ENCODE measurements at regions not wholly inside any gene's neighbourhood (a gene's known extent, or its start where the extent isn't known, plus 50 kb on each side); places are given as distances from the start of the nearest gene placed in this dataset.

- H3K27me3 ChIP-seq (replicated peaks; ENCODE audit: control insufficient read depth, insufficient read depth, low read length): no peaks in the 10 kb centered on the region
- intact Hi-C loops (cut with micrococcal nuclease; ENCODE audit: unreplicated experiment): no loop called here
- no peaks in the 10 kb centered on the region for H3K4me1 Mint-ChIP-seq (ENCODE audit: low read depth, unreplicated experiment)
- peaks cover 3% of the 10 kb centered on the region for H3K27me3 Mint-ChIP-seq (ENCODE audit: insufficient read depth, unreplicated experiment)
- DNase-seq: no peak
- BruUV-seq (replicated peaks): no TSS peak
- TF ChIP-seq CTCF (IDR thresholded peaks at IDR 0.05; ENCODE audit: insufficient read depth in 1 of 2, low read depth in 1 of 2, low read length in 1 of 2, severe bottlenecking in 1 of 2, unreplicated experiment in 1 of 2): no peak
- POLR2A ChIA-PET: no interaction called here
- H3K9me3 ChIP-seq: no peaks in the 10 kb centered on the region
- H3K36me3 ChIP-seq (ENCODE audit: control insufficient read depth, insufficient read depth, low read length): no peaks in the 10 kb centered on the region
- H3K27ac Mint-ChIP-seq (ENCODE audit: unreplicated experiment): no peak overlapping the region
- no peak overlapping the region for H3K4me3 Mint-ChIP-seq (ENCODE audit: unreplicated experiment)
- CTCF ChIA-PET: no interaction called here
- no peak overlapping the region for H3K4me3 ChIP-seq (ENCODE audit: low read depth, low read length)
- H3K9me3 Mint-ChIP-seq (ENCODE audit: unreplicated experiment): no peaks in the 10 kb centered on the region
- H3K4me1 ChIP-seq: no peaks in the 10 kb centered on the region
- no peaks in the 10 kb centered on the region for H3K36me3 Mint-ChIP-seq (ENCODE audit: insufficient read depth, unreplicated experiment)
Measured at GRCh38 chr16:86396901-86397311, 113.4 kb upstream of the FOXF1 start.

- CTCF ChIA-PET: interaction anchor here (0.6 kb wide), 1 partner anchor 472 kb away, joined by 3 read pairs; no protein-coding TSS in a partner anchor
- Mint-ChIP-seq H3K36me3 (ENCODE audit: insufficient read depth, unreplicated experiment) (no peaks in the 10 kb centered on the region), H3K4me3 (ENCODE audit: unreplicated experiment) (no peak overlapping the region), H3K9me3 (ENCODE audit: unreplicated experiment) (no peaks in the 10 kb centered on the region), H3K4me1 (ENCODE audit: low read depth, unreplicated experiment) (no peaks in the 10 kb centered on the region), H3K27me3 (ENCODE audit: insufficient read depth, unreplicated experiment) (peaks cover 6% of the 10 kb centered on the region), H3K27ac (ENCODE audit: unreplicated experiment) (no peak overlapping the region)
- no TSS peak for BruUV-seq (replicated peaks)
- no peak for TF ChIP-seq CTCF (IDR thresholded peaks at IDR 0.05; ENCODE audit: insufficient read depth in 1 of 2, low read depth in 1 of 2, low read length in 1 of 2, severe bottlenecking in 1 of 2, unreplicated experiment in 1 of 2)
- Histone ChIP-seq H3K27me3 (replicated peaks; ENCODE audit: control insufficient read depth, insufficient read depth, low read length) (no peaks in the 10 kb centered on the region), H3K9me3 (no peaks in the 10 kb centered on the region), H3K4me1 (0 out of 2 replicates have a peak, but pooled peaks cover 4% of the 10 kb centered on the region), H3K4me3 (ENCODE audit: low read depth, low read length) (no peak overlapping the region), H3K36me3 (ENCODE audit: control insufficient read depth, insufficient read depth, low read length) (no peaks in the 10 kb centered on the region)
- intact Hi-C loops (cut with micrococcal nuclease; ENCODE audit: unreplicated experiment): no loop called here
- DNase-seq: no peak
- POLR2A ChIA-PET: no interaction called here
Measured at GRCh38 chr16:86398201-86398600, 112.1 kb upstream of the FOXF1 start.

GRCh38 chr16:86398622-86399021 lies 111.7 kb upstream of the FOXF1 start:
- ChIA-PET POLR2A (no interaction called here), CTCF (no interaction called here)
- H3K9me3 Mint-ChIP-seq (ENCODE audit: unreplicated experiment): no peaks in the 10 kb centered on the region
- intact Hi-C loops (cut with micrococcal nuclease; ENCODE audit: unreplicated experiment): no loop called here
- H3K4me3 Mint-ChIP-seq (ENCODE audit: unreplicated experiment): no peak overlapping the region
- DNase-seq: no peak
- Histone ChIP-seq H3K36me3 (ENCODE audit: control insufficient read depth, insufficient read depth, low read length) (no peaks in the 10 kb centered on the region), H3K27me3 (replicated peaks; ENCODE audit: control insufficient read depth, insufficient read depth, low read length) (no peaks in the 10 kb centered on the region), H3K4me1 (peaks cover 6% of the 10 kb centered on the region; the same call in 1 of the 2 replicates), H3K4me3 (ENCODE audit: low read depth, low read length) (no peak overlapping the region), H3K9me3 (no peaks in the 10 kb centered on the region)
- no peak overlapping the region for H3K27ac Mint-ChIP-seq (ENCODE audit: unreplicated experiment)
- H3K4me1 Mint-ChIP-seq (ENCODE audit: low read depth, unreplicated experiment): no peaks in the 10 kb centered on the region
- H3K27me3 Mint-ChIP-seq (ENCODE audit: insufficient read depth, unreplicated experiment): peaks cover 6% of the 10 kb centered on the region
- no peak for TF ChIP-seq CTCF (IDR thresholded peaks at IDR 0.05; ENCODE audit: insufficient read depth in 1 of 2, low read depth in 1 of 2, low read length in 1 of 2, severe bottlenecking in 1 of 2, unreplicated experiment in 1 of 2)
- H3K36me3 Mint-ChIP-seq (ENCODE audit: insufficient read depth, unreplicated experiment): no peaks in the 10 kb centered on the region
- BruUV-seq (replicated peaks): no TSS peak
